Adrenal gland (tissue), 5 donors: ENCODE measurements at regions not wholly inside any gene's neighbourhood (a gene's known extent, or its start where the extent isn't known, plus 50 kb on each side); places are given as distances from the start of the nearest gene placed in this dataset.

Experiments used
- POLR2A ChIP-seq, 2 donors: fragments of 450-650 bp; IDR thresholded peaks; one replicate each; pipeline ENCODE4 v1.6.1; 2017; ENCODE audit warnings: antibody characterized with exemption in 2 of 2, mild to moderate bottlenecking in 2 of 2, moderate library complexity in 1 of 2
- TF ChIP-seq, protein P1 (sequence below), 6 experiments: fragments of 450-650 bp in 4 of 6; fragments of 200-600 bp in 2 of 6; sonication (generic) in 1 of 6; IDR thresholded peaks; 1 replicate in 5 of 6; 2 replicates in 1 of 6; pipeline versions ENCODE4 v1.5.1 to v1.8.0; 2016 to 2021; ENCODE audit warnings: antibody characterized with exemption in 6 of 6, mild to moderate bottlenecking in 2 of 6, moderate library complexity in 1 of 6
- donor health status: DM: no; HTN: no; CAD: no.

DNA sequence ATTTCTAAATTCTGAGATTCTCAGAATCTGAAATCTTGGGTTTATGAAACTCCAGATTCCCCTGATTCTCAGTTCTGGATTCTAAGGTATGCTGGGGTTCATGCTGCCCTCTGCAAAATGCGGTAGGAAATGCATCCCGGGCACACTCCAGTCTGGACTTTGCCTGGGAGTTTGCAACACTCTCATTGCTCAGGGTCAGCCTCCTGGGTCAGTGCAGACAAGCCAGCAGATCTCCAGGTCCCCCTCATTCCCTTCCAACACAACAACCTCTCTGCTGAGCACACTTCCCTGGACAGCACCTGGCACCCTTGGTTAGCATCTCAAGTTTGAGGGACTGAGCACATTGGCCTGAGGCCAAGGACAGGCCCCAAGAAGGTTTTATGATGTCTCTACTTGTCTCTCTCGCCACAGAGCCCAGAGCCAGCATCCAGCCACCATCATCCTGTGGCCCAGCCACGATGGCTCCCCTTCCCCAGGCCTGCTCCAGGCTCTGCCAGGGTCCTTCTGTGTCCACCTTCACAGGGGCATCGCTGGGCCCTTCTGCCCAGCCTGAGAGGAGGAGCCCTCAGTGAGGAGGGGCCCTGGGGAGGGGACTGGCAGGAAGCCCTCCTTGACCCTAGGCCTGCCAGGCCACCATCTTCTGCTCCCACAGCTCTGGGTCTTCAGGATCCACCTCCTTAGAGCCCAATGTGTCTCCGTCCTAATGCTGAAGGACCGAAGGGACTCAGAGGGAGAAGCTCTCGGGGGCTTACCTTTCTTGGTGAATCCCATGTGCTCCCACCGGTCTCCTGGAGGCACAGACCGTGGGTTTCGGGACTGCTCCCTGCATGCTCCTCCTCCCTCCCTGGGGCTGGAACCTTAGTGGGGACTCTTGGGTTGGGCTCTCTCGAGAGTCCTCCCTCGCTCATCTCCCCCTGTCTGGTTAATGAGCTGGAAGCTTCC, 550.7 kb downstream of the PTPRU start:
- TF ChIP-seq, protein P1, sequence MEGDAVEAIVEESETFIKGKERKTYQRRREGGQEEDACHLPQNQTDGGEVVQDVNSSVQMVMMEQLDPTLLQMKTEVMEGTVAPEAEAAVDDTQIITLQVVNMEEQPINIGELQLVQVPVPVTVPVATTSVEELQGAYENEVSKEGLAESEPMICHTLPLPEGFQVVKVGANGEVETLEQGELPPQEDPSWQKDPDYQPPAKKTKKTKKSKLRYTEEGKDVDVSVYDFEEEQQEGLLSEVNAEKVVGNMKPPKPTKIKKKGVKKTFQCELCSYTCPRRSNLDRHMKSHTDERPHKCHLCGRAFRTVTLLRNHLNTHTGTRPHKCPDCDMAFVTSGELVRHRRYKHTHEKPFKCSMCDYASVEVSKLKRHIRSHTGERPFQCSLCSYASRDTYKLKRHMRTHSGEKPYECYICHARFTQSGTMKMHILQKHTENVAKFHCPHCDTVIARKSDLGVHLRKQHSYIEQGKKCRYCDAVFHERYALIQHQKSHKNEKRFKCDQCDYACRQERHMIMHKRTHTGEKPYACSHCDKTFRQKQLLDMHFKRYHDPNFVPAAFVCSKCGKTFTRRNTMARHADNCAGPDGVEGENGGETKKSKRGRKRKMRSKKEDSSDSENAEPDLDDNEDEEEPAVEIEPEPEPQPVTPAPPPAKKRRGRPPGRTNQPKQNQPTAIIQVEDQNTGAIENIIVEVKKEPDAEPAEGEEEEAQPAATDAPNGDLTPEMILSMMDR (IDR thresholded peaks at IDR 0.05), result no peak
- no peak for TF ChIP-seq POLR2A (IDR thresholded peaks at IDR 0.05)
